ENCODE measurements at regions not wholly inside any gene's neighbourhood (a gene's known extent, or its start where the extent isn't known, plus 50 kb on each side); places are given as distances from the start of the nearest gene placed in this dataset.

DNA sequence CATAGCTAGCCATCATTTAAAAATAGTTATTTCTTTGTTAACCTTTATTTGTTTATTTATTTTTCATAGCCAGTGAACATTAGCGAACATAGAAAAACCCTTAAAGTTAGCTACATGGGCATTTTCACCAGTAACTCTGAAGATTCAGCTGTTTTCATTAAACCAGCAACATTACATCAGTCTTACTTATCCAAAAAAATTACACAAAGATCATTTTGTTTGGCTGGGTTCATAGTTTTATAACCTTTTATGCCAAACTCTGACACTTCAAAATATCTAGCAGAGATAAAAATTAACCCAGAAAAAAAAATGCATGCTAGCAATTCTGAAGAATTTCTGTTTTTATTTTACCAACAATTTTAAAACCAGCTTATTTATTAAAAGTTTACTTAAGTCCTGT is 784.1 kb downstream of the PCDH18 start:
- Histone ChIP-seq H3K4me3 (ENCODE audit: low read length in 3 of 3) (no peak overlapping the region), H3K9me3 (ENCODE audit: control insufficient read depth in 3 of 3, low read length in 3 of 3) (no peaks in the 10 kb centered on the region), H3K4me1 (ENCODE audit: control insufficient read depth in 3 of 3, insufficient read depth in 3 of 3, low read length in 3 of 3) (no peaks in the 10 kb centered on the region), H3K9ac (ENCODE audit: low read depth in 1 of 3, low read length in 3 of 3) (no peak overlapping the region), H3K36me3 (ENCODE audit: control insufficient read depth in 3 of 3, insufficient read depth in 3 of 3, low read length in 3 of 3) (no peaks in the 10 kb centered on the region), H3K27me3 (ENCODE audit: control insufficient read depth in 3 of 3, insufficient read depth in 3 of 3, low read length in 3 of 3) (no peaks in the 10 kb centered on the region), H3K27ac (ENCODE audit: low read depth, low read length) (no peak overlapping the region)

DNA sequence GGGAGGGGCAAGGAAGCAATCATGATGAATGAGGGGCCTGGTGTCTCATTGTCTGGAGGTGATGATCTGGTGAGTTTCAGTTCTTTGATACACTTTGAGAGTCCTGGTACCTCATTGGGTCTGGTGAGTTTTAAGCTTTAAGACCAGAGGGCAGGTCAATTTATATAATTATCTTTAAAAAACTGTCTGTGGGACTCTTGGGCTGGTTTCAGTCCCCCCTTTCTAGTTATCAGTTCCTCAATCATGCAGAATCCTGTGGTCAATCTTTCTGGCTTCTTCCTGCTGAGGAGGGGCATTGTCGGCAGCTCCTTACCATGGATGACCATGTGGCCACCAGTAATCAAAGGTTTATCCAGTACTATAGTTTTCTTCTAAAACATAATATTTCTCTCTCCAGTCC is 789.1 kb downstream of the PCDH18 start:
- H3K36me3 ChIP-seq (ENCODE audit: control insufficient read depth in 3 of 3, insufficient read depth in 3 of 3, low read length in 3 of 3), result no peaks in the 10 kb centered on the region

DNA sequence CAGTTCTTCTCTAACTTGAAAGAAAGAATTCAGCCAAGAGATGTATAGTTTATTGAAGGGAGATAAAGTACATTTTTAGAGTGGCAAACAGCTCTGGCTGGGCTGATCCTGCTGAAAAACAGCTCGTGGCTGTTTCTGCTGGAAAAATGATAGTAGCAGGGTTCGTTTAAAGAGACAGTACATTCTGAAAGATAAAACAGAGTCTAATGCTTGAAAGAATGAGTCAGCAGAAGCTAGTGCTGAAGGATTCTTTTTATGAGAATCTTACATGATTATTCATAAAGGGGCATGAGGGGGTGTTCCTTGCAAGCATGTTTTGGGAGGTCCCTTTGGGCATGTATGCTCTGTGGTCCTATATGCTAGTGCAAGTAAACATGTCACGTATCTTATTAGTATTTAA is 790.0 kb downstream of the PCDH18 start:
- H3K9ac ChIP-seq (ENCODE audit: low read depth in 1 of 3, low read length in 3 of 3), result no peak overlapping the region
- H3K4me1 ChIP-seq (ENCODE audit: control insufficient read depth in 3 of 3, insufficient read depth in 3 of 3, low read length in 3 of 3), result no peaks in the 10 kb centered on the region
- no peaks in the 10 kb centered on the region for H3K9me3 ChIP-seq (ENCODE audit: control insufficient read depth in 3 of 3, low read length in 3 of 3)
- no peaks in the 10 kb centered on the region for H3K36me3 ChIP-seq (ENCODE audit: control insufficient read depth in 3 of 3, insufficient read depth in 3 of 3, low read length in 3 of 3)
- no peak overlapping the region for H3K4me3 ChIP-seq (ENCODE audit: low read length in 3 of 3)
- no peak overlapping the region for H3K27ac ChIP-seq (ENCODE audit: low read depth, low read length)
- H3K27me3 ChIP-seq (ENCODE audit: control insufficient read depth in 3 of 3, insufficient read depth in 3 of 3, low read length in 3 of 3), result no peaks in the 10 kb centered on the region

More for the DNA sequence above, 789.1 kb downstream of the PCDH18 start:
- no peaks in the 10 kb centered on the region for H3K9me3 ChIP-seq (ENCODE audit: control insufficient read depth in 3 of 3, low read length in 3 of 3)
- no peaks in the 10 kb centered on the region for H3K4me1 ChIP-seq (ENCODE audit: control insufficient read depth in 3 of 3, insufficient read depth in 3 of 3, low read length in 3 of 3)
- H3K27ac ChIP-seq (ENCODE audit: low read depth, low read length), result no peak overlapping the region
- H3K9ac ChIP-seq (ENCODE audit: low read depth in 1 of 3, low read length in 3 of 3), result no peak overlapping the region
- H3K4me3 ChIP-seq (ENCODE audit: low read length in 3 of 3), result no peak overlapping the region
- no peaks in the 10 kb centered on the region for H3K27me3 ChIP-seq (ENCODE audit: control insufficient read depth in 3 of 3, insufficient read depth in 3 of 3, low read length in 3 of 3)

DNA sequence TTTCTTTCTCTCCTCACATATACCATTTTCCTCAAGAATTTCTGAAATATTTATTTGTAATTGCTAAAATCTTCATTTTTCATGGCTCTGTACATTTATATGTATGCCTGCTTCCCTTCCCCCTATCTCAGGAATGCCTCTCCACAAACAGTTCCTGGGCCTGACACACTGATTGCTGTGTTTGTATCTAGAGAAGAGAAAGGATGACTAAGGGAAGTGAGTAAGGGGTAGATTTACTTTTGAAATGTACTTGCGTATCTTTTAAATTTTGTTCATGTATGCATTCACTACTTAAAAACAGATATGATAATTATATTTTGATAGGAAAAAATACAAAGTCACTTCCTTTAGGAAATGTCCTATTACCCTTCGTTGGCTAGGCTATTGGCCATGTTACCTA is 790.8 kb downstream of the PCDH18 start:
- Histone ChIP-seq H3K27me3 (ENCODE audit: control insufficient read depth in 3 of 3, insufficient read depth in 3 of 3, low read length in 3 of 3) (no peaks in the 10 kb centered on the region), H3K9ac (ENCODE audit: low read depth in 1 of 3, low read length in 3 of 3) (no peak overlapping the region), H3K4me3 (ENCODE audit: low read length in 3 of 3) (no peak overlapping the region), H3K9me3 (ENCODE audit: control insufficient read depth in 3 of 3, low read length in 3 of 3) (no peaks in the 10 kb centered on the region), H3K4me1 (ENCODE audit: control insufficient read depth in 3 of 3, insufficient read depth in 3 of 3, low read length in 3 of 3) (no peaks in the 10 kb centered on the region), H3K27ac (ENCODE audit: low read depth, low read length) (no peak overlapping the region), H3K36me3 (ENCODE audit: control insufficient read depth in 3 of 3, insufficient read depth in 3 of 3, low read length in 3 of 3) (no peaks in the 10 kb centered on the region)

DNA sequence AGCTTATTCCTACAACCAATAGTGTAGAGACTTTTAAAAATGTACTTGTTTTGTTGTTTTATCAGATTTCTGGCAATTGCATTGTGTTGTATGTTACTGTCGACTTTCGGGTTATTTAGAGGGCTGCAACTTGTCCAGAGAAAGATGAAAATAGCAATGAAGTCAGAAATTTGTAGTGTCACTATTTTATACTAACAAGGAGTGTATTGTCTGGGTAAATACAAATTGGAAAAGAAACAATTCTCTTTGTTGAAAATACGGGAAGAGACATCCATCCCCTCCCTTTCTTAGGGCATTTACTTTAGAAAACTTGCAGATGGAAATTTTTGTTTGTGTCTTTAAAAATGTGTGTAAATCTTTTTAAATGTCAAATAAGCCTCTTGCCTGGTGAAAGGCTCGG is 792.0 kb downstream of the PCDH18 start:
- Histone ChIP-seq H3K9ac (ENCODE audit: low read depth in 1 of 3, low read length in 3 of 3) (no peak overlapping the region), H3K9me3 (ENCODE audit: control insufficient read depth in 3 of 3, low read length in 3 of 3) (no peaks in the 10 kb centered on the region)

DNA sequence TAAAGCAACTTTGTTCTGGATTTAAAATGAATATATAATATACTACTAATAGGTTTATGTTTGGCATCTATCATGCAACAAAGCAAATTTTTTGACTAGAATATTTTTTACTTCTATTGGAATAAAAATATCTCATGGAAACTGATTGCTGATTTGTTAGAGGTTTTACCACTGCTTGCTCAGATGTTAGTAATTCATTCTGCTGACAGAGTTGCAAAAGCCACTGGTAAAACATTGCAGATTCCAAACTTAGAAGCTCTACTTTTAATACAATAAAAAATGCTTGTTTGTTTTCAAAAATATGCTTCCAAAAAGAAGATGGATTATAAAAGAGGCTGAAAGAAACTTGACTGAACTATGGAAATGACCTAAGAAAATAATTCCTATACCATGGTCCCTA is 795.2 kb downstream of the PCDH18 start:
- H3K4me3 ChIP-seq (ENCODE audit: low read length in 3 of 3), result no peak overlapping the region
- no peaks in the 10 kb centered on the region for H3K9me3 ChIP-seq (ENCODE audit: control insufficient read depth in 3 of 3, low read length in 3 of 3)
- no peak overlapping the region for H3K27ac ChIP-seq (ENCODE audit: low read depth, low read length)
- H3K27me3 ChIP-seq (ENCODE audit: control insufficient read depth in 3 of 3, insufficient read depth in 3 of 3, low read length in 3 of 3), result no peaks in the 10 kb centered on the region
- no peak overlapping the region for H3K9ac ChIP-seq (ENCODE audit: low read depth in 1 of 3, low read length in 3 of 3)
- no peaks in the 10 kb centered on the region for H3K4me1 ChIP-seq (ENCODE audit: control insufficient read depth in 3 of 3, insufficient read depth in 3 of 3, low read length in 3 of 3)
- no peaks in the 10 kb centered on the region for H3K36me3 ChIP-seq (ENCODE audit: control insufficient read depth in 3 of 3, insufficient read depth in 3 of 3, low read length in 3 of 3)

More for the DNA sequence above, 792.0 kb downstream of the PCDH18 start:
- Histone ChIP-seq H3K27me3 (ENCODE audit: control insufficient read depth in 3 of 3, insufficient read depth in 3 of 3, low read length in 3 of 3) (no peaks in the 10 kb centered on the region), H3K4me3 (ENCODE audit: low read length in 3 of 3) (no peak overlapping the region), H3K36me3 (ENCODE audit: control insufficient read depth in 3 of 3, insufficient read depth in 3 of 3, low read length in 3 of 3) (no peaks in the 10 kb centered on the region), H3K27ac (ENCODE audit: low read depth, low read length) (no peak overlapping the region), H3K4me1 (ENCODE audit: control insufficient read depth in 3 of 3, insufficient read depth in 3 of 3, low read length in 3 of 3) (no peaks in the 10 kb centered on the region)

DNA sequence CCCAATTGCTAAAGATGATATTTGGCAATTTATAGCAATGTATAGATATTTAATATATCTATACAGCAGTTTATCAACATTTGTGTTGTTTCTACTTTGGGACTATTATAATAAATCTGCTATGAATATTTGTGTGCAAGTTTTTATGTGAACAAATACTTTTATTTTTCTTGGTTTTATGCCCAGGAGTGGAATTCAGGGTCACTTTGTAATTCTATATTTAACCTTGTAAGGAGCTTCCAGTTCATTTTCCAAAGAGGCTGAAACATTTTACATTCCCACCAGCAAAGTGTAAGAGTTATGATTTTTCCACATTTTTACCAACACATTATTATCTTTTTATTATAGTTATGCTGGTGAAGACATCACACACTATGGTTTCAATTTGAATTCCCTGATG is 801.3 kb downstream of the PCDH18 start:
- H3K4me1 ChIP-seq (ENCODE audit: control insufficient read depth in 3 of 3, insufficient read depth in 3 of 3, low read length in 3 of 3), result no peaks in the 10 kb centered on the region
- H3K36me3 ChIP-seq (ENCODE audit: control insufficient read depth in 3 of 3, insufficient read depth in 3 of 3, low read length in 3 of 3), result no peaks in the 10 kb centered on the region

DNA sequence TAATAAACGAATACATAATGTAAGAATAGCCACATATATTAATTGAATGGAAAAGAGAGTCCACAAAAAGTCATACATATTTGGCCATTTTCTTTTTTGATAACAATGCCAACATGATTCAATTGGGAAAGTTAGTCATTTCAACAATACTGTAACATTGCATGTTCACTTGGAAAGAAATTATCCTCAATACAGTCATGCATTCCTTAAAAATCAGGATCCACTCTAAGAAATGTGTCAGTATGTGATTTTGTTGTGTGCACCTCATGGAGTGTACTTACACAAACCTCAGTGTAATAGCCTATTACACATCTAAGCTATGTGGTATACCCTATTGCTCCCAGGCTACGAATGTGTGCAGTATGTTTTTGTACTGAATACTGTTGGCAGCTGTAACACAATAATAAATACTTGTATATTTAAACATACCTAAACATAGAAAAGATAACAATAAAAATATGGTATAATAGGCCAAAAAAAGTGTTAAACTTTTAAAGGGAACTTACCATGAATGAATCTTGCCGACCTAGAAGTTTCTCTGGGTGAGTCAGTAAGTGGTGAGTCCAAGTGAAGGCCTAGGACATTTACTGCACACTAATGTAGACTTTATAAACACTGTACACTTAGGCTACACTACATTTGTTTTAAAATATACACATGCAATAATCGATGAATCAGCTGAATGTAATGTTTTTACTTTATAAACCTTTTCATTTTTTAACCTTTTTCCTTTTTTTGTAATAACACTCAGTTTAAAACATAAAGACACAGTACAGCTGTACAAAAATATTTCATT is 806.8 kb downstream of the PCDH18 start:
- Histone ChIP-seq H3K9me3 (ENCODE audit: control insufficient read depth in 3 of 3, low read length in 3 of 3) (no peaks in the 10 kb centered on the region), H3K27me3 (ENCODE audit: control insufficient read depth in 3 of 3, insufficient read depth in 3 of 3, low read length in 3 of 3) (no peaks in the 10 kb centered on the region), H3K36me3 (ENCODE audit: control insufficient read depth in 3 of 3, insufficient read depth in 3 of 3, low read length in 3 of 3) (no peaks in the 10 kb centered on the region), H3K9ac (ENCODE audit: low read depth in 1 of 3, low read length in 3 of 3) (no peak overlapping the region), H3K27ac (ENCODE audit: low read depth, low read length) (no peak overlapping the region), H3K4me1 (ENCODE audit: control insufficient read depth in 3 of 3, insufficient read depth in 3 of 3, low read length in 3 of 3) (no peaks in the 10 kb centered on the region), H3K4me3 (ENCODE audit: low read length in 3 of 3) (no peak overlapping the region)

More for the DNA sequence above, 801.3 kb downstream of the PCDH18 start:
- no peak overlapping the region for H3K4me3 ChIP-seq (ENCODE audit: low read length in 3 of 3)
- H3K27me3 ChIP-seq (ENCODE audit: control insufficient read depth in 3 of 3, insufficient read depth in 3 of 3, low read length in 3 of 3), result no peaks in the 10 kb centered on the region
- H3K9me3 ChIP-seq (ENCODE audit: control insufficient read depth in 3 of 3, low read length in 3 of 3), result no peaks in the 10 kb centered on the region
- H3K9ac ChIP-seq (ENCODE audit: low read depth in 1 of 3, low read length in 3 of 3), result no peak overlapping the region
- H3K27ac ChIP-seq (ENCODE audit: low read depth, low read length), result no peak overlapping the region

DNA sequence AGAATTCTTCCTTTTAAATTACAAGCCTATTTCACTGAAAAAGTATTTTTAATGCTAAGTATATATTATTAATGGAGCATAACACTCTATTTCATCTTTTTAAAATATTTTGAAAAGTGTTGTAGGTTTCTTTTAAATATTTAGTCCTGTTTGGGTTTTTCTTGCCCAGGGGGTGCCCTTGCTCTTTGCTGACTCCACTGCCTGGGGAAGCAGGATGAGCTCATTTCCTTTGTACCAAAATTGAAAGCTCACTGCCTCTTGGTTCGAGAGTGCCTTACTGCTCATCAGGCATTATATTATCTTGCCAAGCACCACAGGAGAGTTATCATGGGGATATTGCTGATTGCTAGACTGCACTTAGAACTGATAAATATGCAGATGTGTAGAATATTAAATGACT is 819.2 kb downstream of the PCDH18 start:
- Histone ChIP-seq H3K4me1 (ENCODE audit: control insufficient read depth in 3 of 3, insufficient read depth in 3 of 3, low read length in 3 of 3) (no peaks in the 10 kb centered on the region), H3K4me3 (ENCODE audit: low read length in 3 of 3) (no peak overlapping the region), H3K36me3 (ENCODE audit: control insufficient read depth in 3 of 3, insufficient read depth in 3 of 3, low read length in 3 of 3) (no peaks in the 10 kb centered on the region), H3K9ac (ENCODE audit: low read depth in 1 of 3, low read length in 3 of 3) (no peak overlapping the region), H3K27me3 (ENCODE audit: control insufficient read depth in 3 of 3, insufficient read depth in 3 of 3, low read length in 3 of 3) (no peaks in the 10 kb centered on the region), H3K9me3 (ENCODE audit: control insufficient read depth in 3 of 3, low read length in 3 of 3) (no peaks in the 10 kb centered on the region), H3K27ac (ENCODE audit: low read depth, low read length) (no peak overlapping the region)

DNA sequence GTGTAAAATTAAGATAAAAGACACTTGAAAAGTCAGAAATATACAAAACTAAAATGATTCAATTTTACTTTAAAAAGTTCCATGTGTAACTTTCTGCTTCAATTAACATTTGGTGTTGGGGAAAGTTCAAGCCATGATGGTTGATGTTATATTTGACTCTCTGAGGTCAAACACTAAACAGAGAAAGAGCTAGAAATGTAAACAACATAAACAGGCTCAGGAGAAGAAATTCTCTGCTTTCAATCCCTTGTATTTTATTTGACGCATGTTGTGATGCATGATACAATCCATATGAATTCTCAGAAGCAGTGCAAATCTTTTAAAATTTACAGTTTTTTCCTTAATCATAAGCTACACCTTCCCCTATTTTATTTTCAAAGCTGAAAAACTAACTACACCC is 822.4 kb downstream of the PCDH18 start:
- H3K36me3 ChIP-seq (ENCODE audit: control insufficient read depth in 3 of 3, insufficient read depth in 3 of 3, low read length in 3 of 3), result no peaks in the 10 kb centered on the region
- no peak overlapping the region for H3K9ac ChIP-seq (ENCODE audit: low read depth in 1 of 3, low read length in 3 of 3)
- H3K27ac ChIP-seq (ENCODE audit: low read depth, low read length), result no peak overlapping the region
- no peaks in the 10 kb centered on the region for H3K27me3 ChIP-seq (ENCODE audit: control insufficient read depth in 3 of 3, insufficient read depth in 3 of 3, low read length in 3 of 3)
- H3K9me3 ChIP-seq (ENCODE audit: control insufficient read depth in 3 of 3, low read length in 3 of 3), result no peaks in the 10 kb centered on the region
- H3K4me3 ChIP-seq (ENCODE audit: low read length in 3 of 3), result no peak overlapping the region
- H3K4me1 ChIP-seq (ENCODE audit: control insufficient read depth in 3 of 3, insufficient read depth in 3 of 3, low read length in 3 of 3), result no peaks in the 10 kb centered on the region
